ENCODE measurements at regions not wholly inside any gene's neighbourhood (a gene's known extent, or its start where the extent isn't known, plus 50 kb on each side); places are given as distances from the start of the nearest gene placed in this dataset.

DNA sequence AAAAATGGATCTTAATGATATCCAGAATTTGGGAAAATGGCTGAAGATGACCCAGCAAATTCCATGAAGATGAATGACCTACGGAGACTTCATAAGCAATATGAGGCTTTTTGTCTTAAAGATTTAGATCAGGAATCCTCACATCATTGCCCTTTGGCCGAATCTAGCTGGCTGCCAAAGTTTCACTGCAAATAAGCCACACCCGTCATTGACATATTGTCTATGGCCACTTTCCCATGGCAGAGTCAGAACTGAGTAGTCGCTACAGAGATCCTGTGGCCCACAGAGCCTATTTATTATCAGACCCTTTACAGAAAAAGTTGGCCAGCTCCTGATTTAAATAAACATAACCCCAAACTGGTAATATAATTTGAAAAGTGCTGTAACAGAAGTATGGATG, 307.4 kb upstream of the RARB start:
- H3K27me3 ChIP-seq (ENCODE audit: insufficient read depth, low read depth), result no peaks in the 10 kb centered on the region
- no peak overlapping the region for H3K4me3 ChIP-seq (IDR thresholded peaks at IDR 0.05; ENCODE audit: insufficient read depth, low read depth, low read length)
- no peaks in the 10 kb centered on the region for H3K79me2 ChIP-seq (ENCODE audit: insufficient read depth, low read depth)
- no peak overlapping the region for H3K9ac ChIP-seq
- H3K4me2 ChIP-seq, result no peak overlapping the region
- no peaks in the 10 kb centered on the region for H3K4me1 ChIP-seq (ENCODE audit: low read depth, poor library complexity, severe bottlenecking)
- no peak overlapping the region for H2AFZ ChIP-seq (ENCODE audit: low read depth)
- H4K20me1 ChIP-seq (ENCODE audit: insufficient read depth), result no peaks in the 10 kb centered on the region
- no peaks in the 10 kb centered on the region for H3K36me3 ChIP-seq (ENCODE audit: insufficient read depth)
- TF ChIP-seq, protein P1, sequence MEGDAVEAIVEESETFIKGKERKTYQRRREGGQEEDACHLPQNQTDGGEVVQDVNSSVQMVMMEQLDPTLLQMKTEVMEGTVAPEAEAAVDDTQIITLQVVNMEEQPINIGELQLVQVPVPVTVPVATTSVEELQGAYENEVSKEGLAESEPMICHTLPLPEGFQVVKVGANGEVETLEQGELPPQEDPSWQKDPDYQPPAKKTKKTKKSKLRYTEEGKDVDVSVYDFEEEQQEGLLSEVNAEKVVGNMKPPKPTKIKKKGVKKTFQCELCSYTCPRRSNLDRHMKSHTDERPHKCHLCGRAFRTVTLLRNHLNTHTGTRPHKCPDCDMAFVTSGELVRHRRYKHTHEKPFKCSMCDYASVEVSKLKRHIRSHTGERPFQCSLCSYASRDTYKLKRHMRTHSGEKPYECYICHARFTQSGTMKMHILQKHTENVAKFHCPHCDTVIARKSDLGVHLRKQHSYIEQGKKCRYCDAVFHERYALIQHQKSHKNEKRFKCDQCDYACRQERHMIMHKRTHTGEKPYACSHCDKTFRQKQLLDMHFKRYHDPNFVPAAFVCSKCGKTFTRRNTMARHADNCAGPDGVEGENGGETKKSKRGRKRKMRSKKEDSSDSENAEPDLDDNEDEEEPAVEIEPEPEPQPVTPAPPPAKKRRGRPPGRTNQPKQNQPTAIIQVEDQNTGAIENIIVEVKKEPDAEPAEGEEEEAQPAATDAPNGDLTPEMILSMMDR (conservative IDR thresholded peaks at IDR 0.05; ENCODE audit: low read depth, low read length), result no peak
- H3K27ac ChIP-seq, result no peak overlapping the region

DNA sequence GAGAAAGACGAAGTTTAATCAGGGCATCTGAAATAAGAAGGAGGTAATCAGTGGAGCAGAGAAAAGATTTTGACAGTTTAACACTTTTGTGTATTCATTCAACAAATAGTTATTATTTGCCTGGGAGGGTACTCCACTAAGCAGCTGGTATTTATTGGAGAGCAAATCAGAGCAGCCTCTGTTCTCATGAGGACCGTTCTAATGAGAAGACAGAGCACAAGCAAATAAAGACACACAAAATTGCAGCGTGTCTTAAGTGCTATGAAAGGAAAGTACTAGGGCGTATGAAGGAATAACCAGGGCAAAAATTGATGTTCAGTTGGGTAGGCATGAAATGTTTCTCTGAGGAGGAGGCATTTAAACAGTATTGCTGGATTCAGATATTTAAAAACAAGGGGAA, 302.9 kb upstream of the RARB start:
- Histone ChIP-seq H3K4me1 (ENCODE audit: low read depth, poor library complexity, severe bottlenecking) (no peaks in the 10 kb centered on the region), H3K79me2 (ENCODE audit: insufficient read depth, low read depth) (no peaks in the 10 kb centered on the region), H3K27ac (no peak overlapping the region), H3K4me3 (IDR thresholded peaks at IDR 0.05; ENCODE audit: insufficient read depth, low read depth, low read length) (no peak overlapping the region), H2AFZ (ENCODE audit: low read depth) (no peak overlapping the region), H3K27me3 (ENCODE audit: insufficient read depth, low read depth) (no peaks in the 10 kb centered on the region), H3K36me3 (ENCODE audit: insufficient read depth) (no peaks in the 10 kb centered on the region), H3K9ac (no peak overlapping the region), H4K20me1 (ENCODE audit: insufficient read depth) (no peaks in the 10 kb centered on the region), H3K4me2 (no peak overlapping the region)
- TF ChIP-seq, protein P1 (conservative IDR thresholded peaks at IDR 0.05; ENCODE audit: low read depth, low read length), result no peak

DNA sequence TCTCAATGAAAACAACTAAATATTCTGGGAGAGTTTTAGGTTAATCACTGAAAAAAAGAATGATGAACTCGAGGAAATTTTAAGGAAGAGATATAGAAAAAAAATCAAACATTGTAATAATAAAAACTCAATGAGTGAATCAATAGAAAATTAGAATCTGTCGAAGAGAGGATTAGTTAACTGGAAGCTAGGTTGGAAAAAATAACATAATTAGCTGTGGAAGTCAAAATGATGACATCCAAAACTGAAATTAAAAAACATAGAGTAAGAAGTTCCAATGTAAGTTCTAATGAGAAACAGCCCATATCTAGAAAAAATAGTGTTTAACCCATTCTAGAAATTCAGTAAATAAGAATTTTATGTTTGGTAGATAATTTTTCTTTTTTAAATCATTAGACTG, 299.3 kb upstream of the RARB start:
- no peak overlapping the region for H3K27ac ChIP-seq
- H3K4me3 ChIP-seq (IDR thresholded peaks at IDR 0.05; ENCODE audit: insufficient read depth, low read depth, low read length), result no peak overlapping the region
- H3K9ac ChIP-seq, result no peak overlapping the region
- no peaks in the 10 kb centered on the region for H3K36me3 ChIP-seq (ENCODE audit: insufficient read depth)
- H2AFZ ChIP-seq (ENCODE audit: low read depth), result no peak overlapping the region
- H3K27me3 ChIP-seq (ENCODE audit: insufficient read depth, low read depth), result no peaks in the 10 kb centered on the region
- no peaks in the 10 kb centered on the region for H4K20me1 ChIP-seq (ENCODE audit: insufficient read depth)
- no peaks in the 10 kb centered on the region for H3K4me1 ChIP-seq (ENCODE audit: low read depth, poor library complexity, severe bottlenecking)
- TF ChIP-seq, protein P1 (conservative IDR thresholded peaks at IDR 0.05; ENCODE audit: low read depth, low read length), result no peak
- H3K4me2 ChIP-seq, result no peak overlapping the region
- no peaks in the 10 kb centered on the region for H3K79me2 ChIP-seq (ENCODE audit: insufficient read depth, low read depth)

DNA sequence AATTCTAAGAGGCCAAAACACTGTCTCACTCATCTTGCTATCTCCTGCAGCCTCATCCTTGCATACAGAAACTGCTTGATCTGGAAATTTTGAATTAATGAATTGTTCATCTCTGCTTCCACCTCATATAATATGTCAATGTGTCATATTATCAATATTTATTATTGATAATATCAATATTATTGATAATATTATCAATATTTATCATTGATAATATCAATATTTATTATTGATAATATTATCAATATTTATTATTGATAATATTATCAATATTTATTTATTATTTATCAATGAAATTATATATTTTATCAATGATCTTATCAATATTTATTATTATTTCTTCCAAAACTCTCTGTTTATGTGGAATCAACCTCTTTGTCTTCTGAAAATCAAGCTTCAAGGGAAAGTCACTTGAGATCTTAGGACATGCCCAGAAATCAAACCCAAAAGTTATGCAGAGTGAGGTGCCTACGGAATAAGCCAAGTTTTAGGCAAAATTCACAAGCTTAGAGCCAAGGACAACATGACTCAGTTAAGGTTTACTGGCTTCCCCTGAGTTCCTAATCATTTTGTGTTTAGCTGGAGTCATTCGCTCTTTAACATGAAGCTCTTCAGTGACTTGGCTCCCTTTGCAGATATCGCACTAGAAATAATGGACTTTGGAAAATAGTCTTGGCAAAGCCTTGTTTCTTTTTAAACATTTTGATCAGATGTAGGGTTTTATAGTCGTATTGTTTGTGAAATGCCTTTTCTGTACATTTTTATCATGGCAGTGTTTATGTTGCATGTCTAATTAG, 297.1 kb upstream of the RARB start:
- H3K4me3 ChIP-seq (IDR thresholded peaks at IDR 0.05; ENCODE audit: insufficient read depth, low read depth, low read length), result no peak overlapping the region
- H4K20me1 ChIP-seq (ENCODE audit: insufficient read depth), result no peaks in the 10 kb centered on the region
- no peak overlapping the region for H2AFZ ChIP-seq (ENCODE audit: low read depth)
- H3K4me2 ChIP-seq, result no peak overlapping the region
- no peaks in the 10 kb centered on the region for H3K36me3 ChIP-seq (ENCODE audit: insufficient read depth)
- no peaks in the 10 kb centered on the region for H3K4me1 ChIP-seq (ENCODE audit: low read depth, poor library complexity, severe bottlenecking)
- H3K27me3 ChIP-seq (ENCODE audit: insufficient read depth, low read depth), result no peaks in the 10 kb centered on the region
- H3K27ac ChIP-seq, result no peak overlapping the region
- TF ChIP-seq, protein P1 (conservative IDR thresholded peaks at IDR 0.05; ENCODE audit: low read depth, low read length), result no peak
- no peak overlapping the region for H3K9ac ChIP-seq
- no peaks in the 10 kb centered on the region for H3K79me2 ChIP-seq (ENCODE audit: insufficient read depth, low read depth)

Measured in KMS-11 (cell line).